22Rv1 (cell line): ENCODE measurements at regions not wholly inside any gene's neighbourhood (a gene's known extent, or its start where the extent isn't known, plus 50 kb on each side); places are given as distances from the start of the nearest gene placed in this dataset.

Experiments
- ZFX ChIP-seq: fragments of 450-650 bp; IDR thresholded peaks from 2 replicates; pipeline ENCODE4 v1.6.1; 2017; ENCODE audit warnings: antibody characterized with exemption, borderline replicate concordance
- TF ChIP-seq, protein P1 (sequence below): fragments of 450-650 bp; IDR thresholded peaks from 2 replicates; pipeline ENCODE4 v1.5.1; 2017; ENCODE audit warnings: mild to moderate bottlenecking

DNA sequence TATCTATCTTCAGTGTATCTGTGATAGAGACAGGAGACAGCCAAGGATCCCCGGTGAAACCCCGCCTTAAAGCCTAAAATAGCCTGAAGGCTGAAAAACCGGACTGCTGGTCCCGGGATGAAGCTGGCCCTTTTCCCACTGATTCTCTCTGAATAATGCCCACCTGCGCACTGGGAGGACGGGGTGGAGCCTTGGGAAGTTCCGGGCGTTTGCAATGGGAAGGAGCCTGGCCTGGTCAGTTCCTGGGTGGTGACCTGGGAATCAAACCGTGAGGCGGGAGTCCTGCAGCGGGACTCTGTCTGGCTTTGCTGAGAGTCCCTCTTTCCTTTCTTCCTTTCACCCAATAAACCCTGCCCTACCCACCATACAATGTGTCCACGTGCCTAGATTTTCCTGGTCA lies 157.9 kb downstream of the C3orf38 start:
- TF ChIP-seq, protein P1, sequence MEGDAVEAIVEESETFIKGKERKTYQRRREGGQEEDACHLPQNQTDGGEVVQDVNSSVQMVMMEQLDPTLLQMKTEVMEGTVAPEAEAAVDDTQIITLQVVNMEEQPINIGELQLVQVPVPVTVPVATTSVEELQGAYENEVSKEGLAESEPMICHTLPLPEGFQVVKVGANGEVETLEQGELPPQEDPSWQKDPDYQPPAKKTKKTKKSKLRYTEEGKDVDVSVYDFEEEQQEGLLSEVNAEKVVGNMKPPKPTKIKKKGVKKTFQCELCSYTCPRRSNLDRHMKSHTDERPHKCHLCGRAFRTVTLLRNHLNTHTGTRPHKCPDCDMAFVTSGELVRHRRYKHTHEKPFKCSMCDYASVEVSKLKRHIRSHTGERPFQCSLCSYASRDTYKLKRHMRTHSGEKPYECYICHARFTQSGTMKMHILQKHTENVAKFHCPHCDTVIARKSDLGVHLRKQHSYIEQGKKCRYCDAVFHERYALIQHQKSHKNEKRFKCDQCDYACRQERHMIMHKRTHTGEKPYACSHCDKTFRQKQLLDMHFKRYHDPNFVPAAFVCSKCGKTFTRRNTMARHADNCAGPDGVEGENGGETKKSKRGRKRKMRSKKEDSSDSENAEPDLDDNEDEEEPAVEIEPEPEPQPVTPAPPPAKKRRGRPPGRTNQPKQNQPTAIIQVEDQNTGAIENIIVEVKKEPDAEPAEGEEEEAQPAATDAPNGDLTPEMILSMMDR: no peak
- TF ChIP-seq ZFX: no peak
